GM23338 (cell line): ENCODE measurements at regions not wholly inside any gene's neighbourhood (a gene's known extent, or its start where the extent isn't known, plus 50 kb on each side); places are given as distances from the start of the nearest gene placed in this dataset.

Experiments used
- ATAC-seq: fragments of 200-7000 bp; cut with Tn5 transposase; 3 replicates; pipeline ENCODE4 v1.9.1; 2020
- DNase-seq: peaks from one replicate; pipeline ENCODE4 v3.0.0-alpha.2; 2015; ENCODE audit warnings: low spot score
- H2AFZ ChIP-seq: fragments of 200-600 bp; sonication (generic); 2 replicates; pipeline ENCODE4 v1.8.0; 2016; ENCODE audit warnings: antibody characterized with exemption, mild to moderate bottlenecking, moderate library complexity
- H3F3A ChIP-seq: fragments of 200-600 bp; sonication (generic); replicated peaks from 2 replicates; pipeline ENCODE4 v1.8.0; 2017; ENCODE audit warnings: antibody characterized with exemption, mixed run types, low read depth
- H3K27ac ChIP-seq: fragments of 200-600 bp; sonication (generic); 2 replicates; pipeline ENCODE4 v1.6.1; 2016; ENCODE audit warnings: low read depth
- H3K27me3 ChIP-seq: fragments of 200-600 bp; sonication (generic); 2 replicates; pipeline ENCODE4 v1.8.0; 2016; ENCODE audit warnings: mild to moderate bottlenecking, mixed run types, moderate library complexity; ENCODE audit not compliant: insufficient read depth
- H3K36me3 ChIP-seq: fragments of 200-600 bp; sonication (generic); 2 replicates; pipeline ENCODE4 v1.8.0; 2016; ENCODE audit warnings: mild to moderate bottlenecking; ENCODE audit not compliant: insufficient read depth
- H3K4me1 ChIP-seq: fragments of 200-600 bp; sonication (generic); 2 replicates; pipeline ENCODE4 v1.8.0; 2016; ENCODE audit warnings: mild to moderate bottlenecking, moderate library complexity; ENCODE audit not compliant: insufficient read depth
- H3K4me2 ChIP-seq: fragments of 200-600 bp; sonication (generic); 2 replicates; pipeline ENCODE4 v1.7.1; 2017; ENCODE audit warnings: mixed run types
- H3K4me3 ChIP-seq: fragments of 200-600 bp; sonication (generic); 2 replicates; pipeline ENCODE4 v1.6.1; 2016; ENCODE audit warnings: mixed run types
- H3K79me2 ChIP-seq: fragments of 200-600 bp; sonication (generic); replicated peaks from 2 replicates; pipeline ENCODE4 v1.8.0; 2017; ENCODE audit warnings: mild to moderate bottlenecking; ENCODE audit not compliant: insufficient read depth
- H3K9me2 ChIP-seq: fragments of 200-600 bp; sonication (generic); 2 replicates; pipeline ENCODE4 v1.8.0; 2017; ENCODE audit not compliant: insufficient read depth
- H4K20me1 ChIP-seq: fragments of 200-600 bp; sonication (generic); replicated peaks from 2 replicates; pipeline ENCODE4 v1.8.0; 2017; ENCODE audit warnings: mild to moderate bottlenecking; ENCODE audit not compliant: insufficient read depth
- H3K27ac Mint-ChIP-seq: 2 replicates; pipeline ENCODE4 v1.8.0; 2020; ENCODE audit warnings: inconsistent platforms, mild to moderate bottlenecking, moderate library complexity, mixed read lengths
- H3K27me3 Mint-ChIP-seq: 3 replicates; pipeline ENCODE4 v1.8.0; 2022; ENCODE audit warnings: low read depth, mild to moderate bottlenecking, moderate library complexity, mixed read lengths, inconsistent platforms; ENCODE audit not compliant: insufficient read depth, poor library complexity
- H3K36me3 Mint-ChIP-seq: 3 replicates; pipeline ENCODE4 v1.8.0; 2021; ENCODE audit warnings: low read depth, mild to moderate bottlenecking, inconsistent platforms, moderate library complexity, mixed read lengths
- H3K4me1 Mint-ChIP-seq: 3 replicates; pipeline ENCODE4 v1.8.0; 2020; ENCODE audit warnings: mild to moderate bottlenecking, inconsistent platforms, mixed read lengths
- H3K4me3 Mint-ChIP-seq: 3 replicates; pipeline ENCODE4 v1.8.0; 2021; ENCODE audit warnings: moderate library complexity, mild to moderate bottlenecking, inconsistent platforms, mixed read lengths
- H3K9me3 Mint-ChIP-seq: 3 replicates; pipeline ENCODE4 v1.8.0; 2020; ENCODE audit warnings: moderate library complexity, mild to moderate bottlenecking, inconsistent platforms, mixed read lengths
- CREB1 ChIP-seq: fragments of 250-450 bp; sonication (Bioruptor Pico); IDR thresholded peaks from 2 replicates; pipeline ENCODE4 v1.5.0; 2020; ENCODE audit warnings: low read depth, mild to moderate bottlenecking, moderate library complexity
- CTCF ChIP-seq, 2 experiments: fragments of 200-600 bp in 1 of 2; sonication (generic) in 1 of 2; conservative IDR thresholded peaks; 2 replicates each; pipeline versions ENCODE4 v1.5.1 to v1.6.1; 2016 to 2017; ENCODE audit warnings: antibody characterized with exemption in 2 of 2, low read depth in 2 of 2, mild to moderate bottlenecking in 2 of 2, moderate library complexity in 1 of 2
- EZH2 ChIP-seq: fragments of 200-600 bp; sonication (generic); IDR thresholded peaks from one replicate; pipeline ENCODE4 v1.8.0; 2017; ENCODE audit warnings: antibody characterized with exemption, mild to moderate bottlenecking, low read depth; ENCODE audit not compliant: unreplicated experiment
- EZH2phosphoT487 ChIP-seq: fragments of 200-600 bp; sonication (generic); IDR thresholded peaks from one replicate; pipeline ENCODE4 v1.8.1; 2018; ENCODE audit warnings: antibody characterized with exemption; ENCODE audit not compliant: unreplicated experiment
- JUNB ChIP-seq: IDR thresholded peaks from one replicate; pipeline ENCODE4 v1.6.1; 2016; ENCODE audit warnings: antibody characterized with exemption; ENCODE audit not compliant: unreplicated experiment
- NANOG ChIP-seq: IDR thresholded peaks from 2 replicates; pipeline ENCODE4 v1.6.1; 2016; ENCODE audit warnings: antibody characterized with exemption, borderline replicate concordance
- POLR2AphosphoS5 ChIP-seq: IDR thresholded peaks from 2 replicates; pipeline ENCODE4 v1.6.1; 2016; ENCODE audit warnings: antibody characterized with exemption, low read depth
- STAT1 ChIP-seq: IDR thresholded peaks from one replicate; pipeline ENCODE4 v1.6.1; 2016; ENCODE audit warnings: antibody characterized with exemption; ENCODE audit not compliant: unreplicated experiment
- ZNF114 ChIP-seq: fragments of 250-450 bp; sonication (Bioruptor Pico); IDR thresholded peaks from 2 replicates; pipeline ENCODE4 v1.5.0; 2020; ENCODE audit warnings: mild to moderate bottlenecking, moderate library complexity
- ZNF331 ChIP-seq: fragments of 250-450 bp; sonication (Bioruptor Pico); IDR thresholded peaks from 2 replicates; pipeline ENCODE4 v1.5.0; 2020; ENCODE audit warnings: low read depth, mild to moderate bottlenecking, moderate library complexity
- ZNF462 ChIP-seq: fragments of 250-450 bp; sonication (Bioruptor Pico); IDR thresholded peaks from 2 replicates; pipeline ENCODE4 v1.5.0; 2020; ENCODE audit warnings: mild to moderate bottlenecking, moderate library complexity
- TF ChIP-seq, protein P1 (sequence below): IDR thresholded peaks from 2 replicates; pipeline ENCODE4 v1.6.1; 2016; ENCODE audit warnings: antibody characterized with exemption
- TF ChIP-seq, protein P2 (sequence below): IDR thresholded peaks from one replicate; pipeline ENCODE4 v1.6.1; 2018; ENCODE audit warnings: antibody characterized with exemption; ENCODE audit not compliant: unreplicated experiment

DNA sequence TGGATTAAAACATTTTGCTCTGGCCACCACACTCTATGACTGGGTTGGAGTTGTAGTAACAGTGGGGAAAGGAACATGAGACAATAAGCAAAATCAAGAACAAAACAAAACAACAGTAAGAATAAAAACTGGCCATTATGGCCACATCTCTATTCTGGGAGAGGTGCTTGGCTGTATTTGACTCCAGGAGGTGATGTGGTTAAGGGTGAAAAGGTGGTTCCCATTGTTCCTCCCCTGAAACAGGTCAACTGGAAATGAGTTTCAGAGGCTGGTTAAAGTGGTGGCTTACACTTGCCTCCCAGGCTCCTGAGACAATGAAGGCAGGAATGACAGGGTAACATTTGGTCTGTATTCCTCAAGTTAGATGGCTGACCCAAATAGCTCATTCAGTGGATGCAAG, 67.3 kb upstream of the FANCL start:
- Histone ChIP-seq H3K9me2 (peaks cover 16% of the 10 kb centered on the region; the same call in 1 of the 2 replicates), H3K36me3 (no peaks in the 10 kb centered on the region), H4K20me1 (no peaks in the 10 kb centered on the region), H3K27ac (no peak overlapping the region), H3K4me3 (no peak overlapping the region), H3K79me2 (no peaks in the 10 kb centered on the region), H2AFZ (peak overlapping the region; percentile 60), H3K27me3 (no peaks in the 10 kb centered on the region), H3K4me2 (no peak overlapping the region), H3K4me1 (no peaks in the 10 kb centered on the region), H3F3A (no peaks in the 10 kb centered on the region)
- Mint-ChIP-seq H3K4me1 (peaks cover 3% of the 10 kb centered on the region; the same call in 2 of the 3 replicates), H3K27ac (no peak overlapping the region), H3K27me3 (peaks cover 5% of the 10 kb centered on the region), H3K36me3 (peaks cover 12% of the 10 kb centered on the region), H3K9me3 (peaks cover 9% of the 10 kb centered on the region), H3K4me3 (no peak overlapping the region)
- TF ChIP-seq ZNF462 (CRISPR knock-in tag) (no peak), CREB1 (no peak), NANOG (no peak), CTCF (conservative IDR thresholded peaks at IDR 0.05; ENCODE audit: low read depth in 2 of 2) (no peak), EZH2 (no peak), EZH2phosphoT487 (no peak), ZNF331 (CRISPR knock-in tag) (no peak), POLR2AphosphoS5 (no peak), ZNF114 (CRISPR knock-in tag) (no peak), JUNB (no peak), STAT1 (no peak)
- TF ChIP-seq, protein P1, sequence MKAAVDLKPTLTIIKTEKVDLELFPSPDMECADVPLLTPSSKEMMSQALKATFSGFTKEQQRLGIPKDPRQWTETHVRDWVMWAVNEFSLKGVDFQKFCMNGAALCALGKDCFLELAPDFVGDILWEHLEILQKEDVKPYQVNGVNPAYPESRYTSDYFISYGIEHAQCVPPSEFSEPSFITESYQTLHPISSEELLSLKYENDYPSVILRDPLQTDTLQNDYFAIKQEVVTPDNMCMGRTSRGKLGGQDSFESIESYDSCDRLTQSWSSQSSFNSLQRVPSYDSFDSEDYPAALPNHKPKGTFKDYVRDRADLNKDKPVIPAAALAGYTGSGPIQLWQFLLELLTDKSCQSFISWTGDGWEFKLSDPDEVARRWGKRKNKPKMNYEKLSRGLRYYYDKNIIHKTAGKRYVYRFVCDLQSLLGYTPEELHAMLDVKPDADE, result no peak
- TF ChIP-seq, protein P2, sequence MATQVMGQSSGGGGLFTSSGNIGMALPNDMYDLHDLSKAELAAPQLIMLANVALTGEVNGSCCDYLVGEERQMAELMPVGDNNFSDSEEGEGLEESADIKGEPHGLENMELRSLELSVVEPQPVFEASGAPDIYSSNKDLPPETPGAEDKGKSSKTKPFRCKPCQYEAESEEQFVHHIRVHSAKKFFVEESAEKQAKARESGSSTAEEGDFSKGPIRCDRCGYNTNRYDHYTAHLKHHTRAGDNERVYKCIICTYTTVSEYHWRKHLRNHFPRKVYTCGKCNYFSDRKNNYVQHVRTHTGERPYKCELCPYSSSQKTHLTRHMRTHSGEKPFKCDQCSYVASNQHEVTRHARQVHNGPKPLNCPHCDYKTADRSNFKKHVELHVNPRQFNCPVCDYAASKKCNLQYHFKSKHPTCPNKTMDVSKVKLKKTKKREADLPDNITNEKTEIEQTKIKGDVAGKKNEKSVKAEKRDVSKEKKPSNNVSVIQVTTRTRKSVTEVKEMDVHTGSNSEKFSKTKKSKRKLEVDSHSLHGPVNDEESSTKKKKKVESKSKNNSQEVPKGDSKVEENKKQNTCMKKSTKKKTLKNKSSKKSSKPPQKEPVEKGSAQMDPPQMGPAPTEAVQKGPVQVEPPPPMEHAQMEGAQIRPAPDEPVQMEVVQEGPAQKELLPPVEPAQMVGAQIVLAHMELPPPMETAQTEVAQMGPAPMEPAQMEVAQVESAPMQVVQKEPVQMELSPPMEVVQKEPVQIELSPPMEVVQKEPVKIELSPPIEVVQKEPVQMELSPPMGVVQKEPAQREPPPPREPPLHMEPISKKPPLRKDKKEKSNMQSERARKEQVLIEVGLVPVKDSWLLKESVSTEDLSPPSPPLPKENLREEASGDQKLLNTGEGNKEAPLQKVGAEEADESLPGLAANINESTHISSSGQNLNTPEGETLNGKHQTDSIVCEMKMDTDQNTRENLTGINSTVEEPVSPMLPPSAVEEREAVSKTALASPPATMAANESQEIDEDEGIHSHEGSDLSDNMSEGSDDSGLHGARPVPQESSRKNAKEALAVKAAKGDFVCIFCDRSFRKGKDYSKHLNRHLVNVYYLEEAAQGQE, result no peak
- ATAC-seq (no peak), DNase-seq (no peak)
